Activated CD4-positive, alpha-beta T cell treated with anti-CD3 and anti-CD28 coated beads, Interleukin-2, amount 50 U/mL, for 48 hours (primary cell): ENCODE measurements at regions not wholly inside any gene's neighbourhood (a gene's known extent, or its start where the extent isn't known, plus 50 kb on each side); places are given as distances from the start of the nearest gene placed in this dataset.

ENCODE experiments used
- DNase-seq, 2 experiments: peaks; one replicate each; pipeline ENCODE4 v3.0.0-alpha.2; 2020

GRCh38 chr20:39853050-39853449, 836.0 kb downstream of the MAFB start:
- DNase-seq, result no peak

GRCh38 chr20:39851459-39851858, 837.6 kb downstream of the MAFB start:
- DNase-seq, result no peak

- DNase-seq, result no peak
These were observed 838.2 kb downstream of the MAFB start for GRCh38 chr20:39850821-39851330.

GRCh38 chr20:39850246-39850645, 838.8 kb downstream of the MAFB start:
- no peak for DNase-seq

- no peak for DNase-seq
These were observed 839.4 kb downstream of the MAFB start for GRCh38 chr20:39849664-39850063.

DNA sequence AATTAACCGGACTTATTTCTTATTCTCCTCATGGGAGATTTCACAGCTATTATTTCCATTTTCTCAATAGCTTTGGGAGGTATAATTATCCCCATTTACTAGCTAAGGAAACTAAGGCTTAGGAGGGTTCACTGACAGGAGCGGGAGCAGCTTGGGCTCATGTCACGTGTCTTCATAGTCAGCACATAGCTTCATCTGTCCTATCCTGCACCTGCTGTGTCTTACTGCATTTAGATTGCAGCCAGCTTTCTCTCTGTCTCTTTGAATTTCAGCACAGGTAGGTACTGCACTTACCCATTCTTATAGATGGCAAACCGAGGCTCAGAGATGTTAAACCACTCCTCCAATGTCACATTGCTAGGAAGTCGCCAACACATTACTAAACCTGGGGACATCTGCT, 839.9 kb downstream of the MAFB start:
- DNase-seq, result no peak

GRCh38 chr20:39839399-39840119, 849.5 kb downstream of the MAFB start:
- no peak for DNase-seq

- no peak for DNase-seq
These were observed 851.5 kb downstream of the MAFB start for GRCh38 chr20:39837561-39837960.

DNA sequence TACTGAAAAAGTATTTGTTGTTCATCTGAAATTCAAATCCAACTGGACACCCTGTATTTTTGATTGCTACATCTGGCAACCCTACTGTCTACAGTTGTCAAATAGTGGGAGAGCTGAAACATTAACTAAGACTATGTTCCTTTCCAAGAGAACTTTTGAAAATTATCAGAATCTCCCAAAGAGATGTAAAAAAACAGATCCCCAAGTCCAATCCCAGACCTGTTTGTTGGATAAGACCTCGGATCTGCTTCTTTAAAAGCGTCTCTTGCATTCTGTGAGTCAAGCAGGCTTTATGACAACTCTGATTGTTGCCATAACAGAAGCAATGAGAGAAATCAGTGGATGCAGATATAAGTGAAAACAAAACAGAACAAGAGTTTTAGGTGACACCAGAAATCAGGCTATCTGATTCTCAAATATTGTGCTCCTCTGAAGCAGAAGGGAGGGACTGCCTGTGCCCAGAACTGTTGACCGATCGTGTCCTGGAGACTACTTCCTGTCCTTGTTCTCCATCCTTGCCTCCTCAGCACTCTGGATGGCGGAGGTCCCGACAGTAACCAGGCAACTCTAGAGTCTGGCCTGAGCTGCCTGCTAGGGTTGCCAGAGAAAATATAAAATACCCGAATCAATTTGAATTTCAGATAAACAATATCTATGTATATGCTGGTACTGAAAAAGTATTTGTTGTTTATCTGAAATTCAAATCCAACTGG, 853.8 kb downstream of the MAFB start:
- no peak for DNase-seq

DNA sequence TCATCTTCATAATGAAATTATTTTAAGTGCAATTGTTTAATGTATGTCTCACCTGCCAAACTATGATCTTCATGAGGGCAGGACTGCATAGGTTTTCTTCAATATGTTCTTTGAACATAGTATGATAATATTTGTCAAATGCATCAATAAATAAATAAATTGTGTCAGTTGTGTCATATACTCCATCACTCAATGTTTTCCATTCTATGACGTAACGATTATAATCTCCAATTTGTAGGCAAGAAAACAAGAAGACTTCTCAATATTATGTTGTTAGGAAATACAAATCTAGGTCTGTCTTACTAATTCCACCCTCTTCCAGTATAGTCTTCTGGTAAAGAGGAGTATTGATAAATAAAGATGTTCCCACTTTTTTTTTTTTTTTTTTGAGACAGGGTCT, 858.1 kb downstream of the MAFB start:
- DNase-seq, result no peak

- no peak for DNase-seq
These were observed 859.4 kb downstream of the MAFB start for GRCh38 chr20:39829661-39830060.

DNA sequence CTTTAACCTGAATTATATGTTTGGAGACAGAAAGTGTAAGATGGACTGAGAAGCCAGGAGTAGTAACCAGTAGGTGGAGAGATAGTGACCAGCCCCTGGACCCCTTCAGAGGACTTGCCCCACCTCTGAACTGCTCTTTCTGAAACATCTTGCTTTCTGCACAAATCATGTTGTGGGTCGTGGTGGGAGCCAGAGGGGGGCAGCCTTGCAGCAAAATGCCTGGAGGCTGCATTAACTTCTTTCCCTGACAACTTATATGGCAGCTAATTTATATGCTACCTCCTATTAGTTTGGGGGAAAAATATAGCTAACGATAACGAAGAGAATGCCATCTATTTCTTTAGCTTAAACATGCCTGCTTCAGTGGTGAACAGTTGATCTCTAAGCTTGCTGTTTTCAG, 859.8 kb downstream of the MAFB start:
- DNase-seq, result no peak

- DNase-seq, result no peak
These were observed 863.1 kb downstream of the MAFB start for GRCh38 chr20:39825950-39826349.

- no peak for DNase-seq
These were observed 863.4 kb downstream of the DHX35 start for GRCh38 chr20:39825524-39825923.

GRCh38 chr20:39823224-39823623, 861.1 kb downstream of the DHX35 start:
- DNase-seq, result no peak

DNA sequence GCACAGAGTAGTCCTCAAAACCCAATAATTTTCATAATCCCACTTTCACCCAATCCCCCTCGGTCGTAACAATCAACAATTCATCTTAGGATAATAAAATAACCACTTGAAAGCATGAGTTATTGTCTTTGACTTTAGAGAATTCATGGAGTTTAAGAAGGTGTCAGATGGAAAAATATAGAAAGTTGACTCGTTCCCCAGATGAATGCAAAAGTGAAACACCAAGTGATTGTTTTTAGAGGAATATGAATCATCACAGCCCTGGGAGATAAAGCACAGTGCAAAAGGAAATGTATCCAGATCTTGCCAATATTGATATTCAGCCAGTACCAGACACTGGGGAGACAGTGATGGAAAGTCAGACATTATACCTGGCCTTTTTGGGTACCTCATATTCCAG, 860.5 kb downstream of the DHX35 start:
- DNase-seq, result no peak

DNA sequence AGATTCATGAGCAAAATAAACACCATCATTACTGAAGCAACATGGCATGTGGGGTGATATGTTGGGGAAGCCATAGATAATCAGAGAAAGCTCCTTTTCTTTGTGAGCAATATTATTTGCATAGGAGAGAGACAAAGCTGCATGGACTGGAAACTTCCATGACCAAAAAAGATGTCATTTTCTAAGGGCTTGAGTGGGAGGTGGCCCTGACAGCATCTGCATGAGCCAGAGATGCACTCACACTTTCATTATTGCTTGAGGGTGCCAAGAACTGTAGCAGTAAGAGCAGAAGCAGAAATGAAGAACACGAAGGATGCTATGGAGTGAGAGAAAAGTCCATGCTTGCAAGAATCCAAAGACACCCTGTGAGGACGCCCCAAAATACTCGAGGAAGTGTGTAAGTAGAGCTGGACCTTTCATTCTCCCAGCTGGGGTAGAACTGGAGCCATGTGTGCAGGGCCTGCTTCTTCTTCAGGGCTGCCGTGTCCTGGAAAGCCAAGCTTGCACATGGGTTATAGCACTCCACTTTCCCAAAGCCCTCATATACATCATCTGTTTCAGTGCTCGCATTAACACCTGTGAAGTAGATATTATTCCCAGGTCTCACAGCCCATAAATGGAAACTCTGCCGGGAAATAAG, 851.2 kb downstream of the DHX35 start:
- no peak for DNase-seq

DNA sequence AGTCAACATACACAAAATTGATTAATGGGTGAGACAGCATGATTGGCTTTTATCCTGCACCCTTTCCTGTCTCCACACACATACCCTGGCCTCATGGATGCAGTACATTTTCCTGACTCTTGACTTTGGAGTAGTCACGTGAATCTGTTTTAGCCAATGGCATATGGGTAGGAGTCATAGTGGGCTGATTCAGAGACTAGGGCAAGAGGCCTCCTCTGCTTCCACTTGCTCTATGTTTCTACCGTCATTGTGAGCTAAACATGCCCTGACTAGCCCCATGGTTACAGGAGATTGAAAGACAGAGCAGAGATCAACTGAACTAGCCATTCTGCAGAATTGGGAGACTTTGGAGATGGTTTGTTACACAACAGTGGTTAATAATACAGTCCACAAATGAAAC, 850.0 kb downstream of the DHX35 start:
- DNase-seq, result no peak

DNA sequence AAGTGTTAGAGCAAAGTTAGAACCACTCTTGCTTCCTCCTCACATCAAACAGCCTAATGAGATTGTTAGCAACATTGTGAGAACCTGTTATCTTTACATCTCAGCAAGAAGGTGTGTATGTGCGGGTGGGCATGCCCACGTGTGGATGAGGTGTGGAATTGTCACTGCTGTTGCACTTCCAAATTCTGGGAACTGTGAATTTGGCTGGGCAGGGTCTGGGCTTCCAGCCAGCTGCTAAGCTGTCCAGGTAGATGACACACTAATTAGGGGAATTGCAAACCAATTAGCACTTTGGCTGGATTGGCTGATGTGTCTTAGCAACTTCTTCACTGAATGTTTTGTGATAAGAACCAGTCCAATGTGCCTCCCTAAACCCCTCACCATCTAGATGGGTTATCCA, 848.2 kb downstream of the DHX35 start:
- no peak for DNase-seq

GRCh38 chr20:39808613-39809012, 846.5 kb downstream of the DHX35 start:
- DNase-seq, result no peak

DNA sequence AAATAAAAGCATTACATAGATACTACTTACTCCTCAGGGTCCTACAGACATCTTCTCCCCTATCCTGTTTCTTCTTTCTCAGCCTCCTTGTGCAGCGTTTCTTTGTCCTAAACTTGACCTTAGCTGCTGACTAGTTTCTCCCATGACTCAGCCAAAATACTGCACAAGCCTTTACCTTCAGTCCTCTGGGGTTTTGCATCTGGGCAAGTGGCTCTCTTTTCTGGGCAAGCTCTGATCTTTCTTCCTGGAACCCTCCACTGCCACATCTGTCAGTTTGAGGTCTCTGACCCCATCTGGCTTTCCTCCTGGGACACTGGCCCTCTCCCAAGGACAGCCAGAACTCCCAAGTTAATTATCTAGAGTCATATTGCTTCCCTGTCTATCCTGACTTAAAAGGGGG, 838.4 kb downstream of the DHX35 start:
- DNase-seq, result no peak

DNA sequence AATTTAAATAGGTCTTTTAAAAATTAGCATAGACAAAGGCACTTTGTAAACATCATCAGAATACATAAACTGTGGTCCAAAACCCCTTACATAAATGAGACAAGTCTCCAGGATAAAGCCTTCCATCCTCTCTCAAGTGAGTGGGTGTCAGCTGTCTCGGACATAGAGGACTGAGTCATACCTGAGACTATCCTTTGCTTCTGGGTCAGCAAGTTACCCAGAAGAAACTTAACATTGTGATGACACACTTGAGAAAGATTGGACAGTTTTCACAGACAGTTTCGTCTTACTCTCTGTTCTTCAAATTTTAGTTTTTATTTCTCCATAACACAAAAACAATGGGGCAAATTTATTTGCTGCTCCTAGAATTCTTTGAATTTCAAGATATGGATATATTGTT, 838.0 kb downstream of the DHX35 start:
- no peak for DNase-seq

DNA sequence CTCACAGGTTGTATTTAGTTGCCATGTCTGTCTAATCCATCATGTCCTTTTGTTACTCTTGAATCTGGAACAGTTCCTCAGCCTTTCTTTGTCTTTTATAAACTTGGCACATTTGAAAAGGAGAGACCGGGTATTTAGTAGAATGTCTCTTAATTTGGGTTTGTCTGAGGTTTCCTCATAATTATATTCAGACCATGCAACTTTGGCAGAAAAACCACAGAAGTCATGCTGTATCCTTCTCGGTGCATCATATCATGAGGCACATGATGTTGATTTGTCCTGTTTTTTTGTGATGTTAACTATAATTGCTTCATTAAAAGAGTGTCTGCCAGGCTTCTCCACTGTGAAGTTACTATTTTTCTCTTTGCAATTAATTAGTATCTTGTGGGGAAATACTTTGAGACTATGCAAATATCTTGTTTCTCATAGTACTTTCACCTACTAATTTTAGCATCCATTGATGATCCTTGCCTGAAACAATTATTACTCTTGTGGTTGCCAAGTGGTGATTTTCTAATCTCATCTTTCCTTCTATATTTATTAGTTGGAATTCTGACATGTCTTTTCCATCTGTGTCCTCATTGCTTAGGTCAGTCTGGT, 837.3 kb downstream of the DHX35 start:
- no peak for DNase-seq
